ENCODE measurements at regions not wholly inside any gene's neighbourhood (a gene's known extent, or its start where the extent isn't known, plus 50 kb on each side); places are given as distances from the start of the nearest gene placed in this dataset.
"Not testable (repeated sequence)": the region's sequence is repeated elsewhere in the genome, so short reads cannot be mapped to it uniquely, and the experiment has no call there.

GRCh38 chr3:87478716-87479115 lies 202.3 kb upstream of the POU1F1 start:
- DNase-seq, result no peak

- no peak for DNase-seq
Observed at GRCh38 chr3:87473944-87474343, 197.6 kb upstream of the POU1F1 start.

DNA sequence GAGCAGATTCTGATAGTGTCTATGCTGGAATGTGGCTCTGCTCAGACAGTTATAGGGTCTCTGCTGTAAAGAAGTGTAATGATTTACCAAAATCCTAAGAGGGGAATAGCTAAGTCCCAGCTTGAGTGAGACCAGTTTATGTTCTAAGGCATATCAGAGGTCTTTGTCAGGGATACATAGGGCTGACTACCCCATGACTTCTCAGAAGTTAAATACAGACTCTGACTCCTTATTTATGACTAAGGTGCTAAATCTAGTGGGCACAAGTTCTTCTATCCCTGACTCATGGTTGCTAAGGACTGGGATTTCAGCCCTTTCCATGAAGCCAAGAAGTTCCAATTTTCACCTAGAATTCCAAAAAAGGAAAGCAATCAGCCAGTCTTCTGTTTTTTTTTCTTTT lies 192.6 kb upstream of the POU1F1 start:
- no peak for DNase-seq

- DNase-seq, result no peak
Observed at GRCh38 chr3:87468235-87468634, 191.9 kb upstream of the POU1F1 start.

GRCh38 chr3:87462228-87462627 lies 185.8 kb upstream of the POU1F1 start:
- DNase-seq, result no peak

- no peak for DNase-seq
Observed at GRCh38 chr3:87461443-87461842, 185.1 kb upstream of the POU1F1 start.

DNA sequence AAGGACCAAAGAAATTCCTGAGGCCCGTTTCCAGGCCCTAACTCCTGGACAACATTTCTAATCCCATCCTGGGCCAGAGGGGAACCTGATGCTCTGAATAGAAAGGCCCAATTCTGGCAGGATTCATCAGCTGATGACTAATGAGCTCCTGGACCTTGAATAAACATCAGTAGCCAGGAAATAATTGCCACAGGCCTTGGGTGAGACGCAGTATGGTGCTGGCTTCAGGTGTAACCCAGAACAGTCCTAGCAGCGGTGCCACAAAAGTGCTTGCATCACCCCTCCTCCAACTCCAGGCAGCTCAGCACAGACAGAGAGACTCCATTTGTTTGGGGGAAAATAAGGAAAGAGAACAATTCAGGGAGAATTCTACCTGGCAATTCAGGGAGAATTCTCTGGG lies 184.7 kb upstream of the POU1F1 start:
- no peak for DNase-seq

DNA sequence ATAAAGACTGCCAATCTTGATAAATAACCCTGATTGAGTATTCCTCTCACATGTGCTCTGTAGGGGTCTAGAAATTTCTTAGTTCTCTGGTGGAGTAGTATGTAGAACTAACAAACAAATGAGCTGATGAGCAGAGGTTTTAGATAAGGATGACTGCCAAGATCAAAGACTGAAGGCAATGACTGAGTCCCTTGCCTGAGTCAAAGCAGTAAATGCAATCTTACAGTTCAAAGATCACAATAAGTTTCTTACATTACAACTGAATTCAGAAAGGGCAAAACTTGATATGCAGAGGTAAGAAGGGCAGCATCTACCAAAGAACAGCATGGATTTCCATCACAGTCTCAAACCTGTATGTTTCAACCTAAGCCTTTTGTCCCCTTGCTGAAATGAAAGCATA lies 172.2 kb upstream of the POU1F1 start:
- no peak for DNase-seq

GRCh38 chr3:87446849-87447387 lies 170.5 kb upstream of the POU1F1 start:
- no peak for DNase-seq

GRCh38 chr3:87442470-87442869 lies 166.1 kb upstream of the POU1F1 start:
- no peak for DNase-seq

DNA sequence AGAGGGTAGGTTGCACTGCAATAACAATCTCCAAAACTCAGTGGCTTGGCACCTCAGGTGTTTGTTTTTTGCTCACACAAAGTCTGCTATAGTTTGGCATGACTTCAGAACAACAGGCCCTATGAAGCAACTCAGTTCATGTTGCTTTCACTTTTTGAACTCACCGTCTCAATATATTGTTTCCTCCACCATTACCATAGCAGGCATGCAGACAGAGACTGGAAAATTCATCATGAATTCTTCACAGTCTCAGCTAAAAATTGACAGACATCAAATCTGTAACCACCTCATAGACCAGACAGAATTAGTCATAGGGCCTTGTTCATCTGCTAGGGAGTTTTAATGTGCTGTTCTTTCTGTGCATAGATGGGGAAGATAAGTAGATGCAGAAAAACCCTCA lies 161.4 kb upstream of the POU1F1 start:
- DNase-seq, result no peak

DNA sequence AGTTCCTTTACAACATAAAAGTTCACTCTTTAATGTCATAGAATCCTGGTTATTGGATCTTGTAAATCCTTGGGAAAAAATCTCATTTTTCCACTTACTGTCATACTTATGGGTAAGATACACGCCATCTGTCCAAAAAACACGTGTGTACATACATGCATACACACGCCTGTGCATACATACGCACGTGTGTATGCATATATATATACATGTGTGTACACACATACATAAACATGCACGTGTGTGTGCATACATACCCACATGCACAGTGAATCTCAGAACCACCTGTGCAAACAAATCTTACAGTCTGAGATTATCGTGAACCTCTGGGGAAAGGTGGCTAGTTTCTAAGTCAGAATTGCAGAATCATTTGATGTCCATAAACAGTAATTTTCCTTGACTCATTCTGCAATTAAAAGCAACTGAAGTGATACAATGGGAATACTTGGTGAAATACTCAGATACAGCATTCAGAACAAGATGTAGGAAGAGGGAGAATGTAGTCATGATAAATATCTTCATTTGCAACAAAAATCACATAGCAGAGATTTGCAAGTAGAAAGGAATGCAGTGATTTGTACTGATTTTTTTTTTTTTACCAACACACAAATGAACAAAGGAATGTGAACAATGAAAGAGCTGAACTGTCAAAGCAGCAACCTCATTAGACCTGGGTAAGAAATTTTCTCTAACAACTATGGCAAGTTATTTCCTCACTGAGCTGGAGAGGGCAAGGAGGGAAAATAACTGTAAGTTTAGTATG lies 160.6 kb upstream of the POU1F1 start:
- no peak for DNase-seq

GRCh38 chr3:87435926-87436620 lies 159.7 kb upstream of the POU1F1 start:
- DNase-seq, result no peak

DNA sequence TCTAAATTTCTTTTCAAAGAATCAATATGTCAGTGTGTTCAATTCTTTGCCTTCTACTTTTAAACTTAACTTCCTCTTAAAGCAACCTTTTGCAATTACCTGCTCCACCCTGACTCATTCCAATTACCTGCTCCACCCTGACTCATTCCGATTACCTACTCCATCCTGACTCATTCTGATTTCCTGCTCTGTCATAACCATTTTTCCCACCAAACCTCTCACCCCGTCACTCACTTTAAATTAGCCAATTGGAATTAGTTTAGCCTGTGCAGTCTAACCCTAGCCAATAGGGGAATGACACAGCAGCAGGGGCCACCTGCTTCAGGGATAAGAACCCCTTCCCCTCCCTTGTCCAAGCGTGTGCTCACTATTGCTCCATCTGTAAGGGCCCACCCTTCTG lies 157.1 kb upstream of the POU1F1 start:
- not testable (repeated sequence) for DNase-seq

GRCh38 chr3:87426918-87427317 lies 150.5 kb upstream of the POU1F1 start:
- no peak for DNase-seq

GRCh38 chr3:87425056-87425455 lies 148.7 kb upstream of the POU1F1 start:
- DNase-seq, result no peak

GRCh38 chr3:87423336-87423735 lies 147.0 kb upstream of the POU1F1 start:
- DNase-seq, result no peak

GRCh38 chr3:87422333-87422732 lies 145.9 kb upstream of the POU1F1 start:
- no peak for DNase-seq

DNA sequence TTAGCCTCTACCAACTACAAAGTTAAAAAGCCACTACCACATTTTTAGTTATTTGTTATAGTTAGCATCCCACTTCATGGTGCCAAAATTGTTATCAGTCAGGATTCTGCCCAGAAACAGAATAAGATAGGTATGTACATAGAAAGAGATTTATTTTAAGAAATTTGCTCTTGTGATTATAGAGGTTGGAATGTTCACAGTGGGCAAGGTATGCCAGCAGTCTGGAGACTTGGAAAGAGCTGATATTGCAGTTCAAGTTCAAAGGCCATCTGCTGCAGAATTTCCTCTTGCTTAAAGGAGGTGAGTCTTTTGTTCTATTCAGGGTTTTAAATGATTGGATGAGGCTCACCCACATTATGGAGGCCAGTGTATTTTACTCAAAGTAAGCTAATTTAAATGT lies 143.8 kb upstream of the POU1F1 start:
- no peak for DNase-seq

GRCh38 chr3:87414271-87414670 lies 137.9 kb upstream of the POU1F1 start:
- no peak for DNase-seq

- DNase-seq, result no peak
Observed at GRCh38 chr3:87413814-87414213, 137.4 kb upstream of the POU1F1 start.

GRCh38 chr3:87410110-87410509 lies 133.7 kb upstream of the POU1F1 start:
- DNase-seq, result no peak

GRCh38 chr3:87398168-87398801 lies 121.9 kb upstream of the POU1F1 start:
- no peak for DNase-seq

GRCh38 chr3:87397211-87397610 lies 120.8 kb upstream of the POU1F1 start:
- no peak for DNase-seq

All from activated effector memory CD4-positive, alpha-beta T cell treated with anti-CD3 and anti-CD28 coated beads, Interleukin-2, amount 50 U/mL, for 16 hours (primary cell).